ENCODE measurements at regions not wholly inside any gene's neighbourhood (a gene's known extent, or its start where the extent isn't known, plus 50 kb on each side); places are given as distances from the start of the nearest gene placed in this dataset.

DNA sequence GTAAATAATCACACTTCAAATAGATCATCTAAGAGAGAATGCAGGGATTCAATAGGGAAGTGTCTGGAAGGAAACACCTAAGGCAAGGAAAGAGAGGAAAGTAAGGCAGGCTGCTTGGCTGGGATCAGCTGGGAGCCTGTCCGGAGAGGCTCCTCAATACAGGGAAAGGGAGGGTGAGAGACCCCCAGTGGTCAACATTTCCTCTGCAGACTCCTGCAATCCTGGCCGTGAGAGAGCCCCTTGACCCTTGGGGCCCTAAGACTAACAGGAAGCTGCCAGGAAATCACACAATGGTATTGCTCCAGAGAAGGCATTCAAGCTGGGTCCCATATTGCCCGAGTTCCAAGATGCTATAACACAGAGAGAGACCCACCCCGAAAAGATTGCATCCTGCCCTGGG is 549.4 kb downstream of the NYAP2 start:
- no peak for DNase-seq (ENCODE audit: low read depth in 1 of 2, low spot score in 2 of 2)
- H3K27me3 ChIP-seq (replicated peaks), result no peaks in the 10 kb centered on the region
- H3K4me3 ChIP-seq, result no peak overlapping the region
- H3K4me1 ChIP-seq (replicated peaks), result no peaks in the 10 kb centered on the region
- no peaks in the 10 kb centered on the region for H3K36me3 ChIP-seq
- H3K9me3 ChIP-seq (replicated peaks), result 0 out of 2 replicates have a peak, but pooled peaks cover 2% of the 10 kb centered on the region
- no peak overlapping the region for H3K27ac ChIP-seq

DNA sequence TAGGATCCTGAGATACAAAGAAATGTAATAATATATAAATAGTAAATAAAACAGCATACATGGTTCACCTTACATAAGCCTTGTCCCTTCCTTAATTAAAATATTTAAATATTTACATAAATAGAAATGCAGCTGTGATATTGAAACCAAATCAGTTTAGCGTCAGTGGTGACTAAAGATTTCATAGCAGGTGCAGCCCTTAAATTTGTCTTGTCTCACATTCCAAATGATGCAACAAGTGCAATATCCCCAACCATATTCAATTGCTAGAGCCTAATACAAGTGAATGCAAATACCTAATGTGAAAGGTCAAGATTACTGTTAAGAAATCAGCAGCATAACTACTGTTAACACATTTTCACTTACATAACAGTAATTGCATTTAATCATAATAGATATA is 539.5 kb downstream of the NYAP2 start:
- H3K27me3 ChIP-seq (replicated peaks), result no peaks in the 10 kb centered on the region
- no peaks in the 10 kb centered on the region for H3K9me3 ChIP-seq (replicated peaks)
- no peaks in the 10 kb centered on the region for H3K4me1 ChIP-seq (replicated peaks)
- no peak overlapping the region for H3K27ac ChIP-seq
- H3K36me3 ChIP-seq, result no peaks in the 10 kb centered on the region
- no peak overlapping the region for H3K4me3 ChIP-seq
- no peak for DNase-seq (ENCODE audit: low read depth in 1 of 2, low spot score in 2 of 2)

DNA sequence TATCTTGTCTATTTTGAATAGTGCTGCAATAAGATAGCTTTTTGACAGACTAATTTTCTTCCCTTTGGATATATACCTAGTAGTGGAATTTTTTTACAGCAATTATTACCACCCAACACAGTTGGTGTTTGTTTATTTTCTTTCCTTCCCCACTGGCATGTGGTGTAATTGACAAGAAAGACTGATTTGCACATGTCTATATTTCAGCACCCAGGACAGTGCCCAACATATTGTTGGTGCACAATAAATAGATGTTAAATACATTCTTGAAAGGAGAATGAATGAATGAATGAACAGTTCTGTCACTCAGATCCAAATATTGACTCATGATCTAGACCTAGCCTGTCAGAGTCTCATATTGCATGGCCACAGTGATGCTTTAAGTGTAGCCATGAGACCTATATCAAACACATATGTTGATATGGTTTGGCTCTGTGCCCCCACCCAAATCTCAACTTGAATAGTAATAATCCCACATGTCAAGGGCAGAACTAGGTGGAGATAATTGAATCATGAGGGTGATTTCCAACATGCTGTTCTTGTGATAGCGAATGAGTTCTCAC is 538.2 kb downstream of the NYAP2 start:
- H3K4me3 ChIP-seq, result no peak overlapping the region
- no peaks in the 10 kb centered on the region for H3K36me3 ChIP-seq
- H3K4me1 ChIP-seq (replicated peaks), result no peaks in the 10 kb centered on the region
- no peaks in the 10 kb centered on the region for H3K9me3 ChIP-seq (replicated peaks)
- no peak for DNase-seq (ENCODE audit: low read depth in 1 of 2, low spot score in 2 of 2)
- no peaks in the 10 kb centered on the region for H3K27me3 ChIP-seq (replicated peaks)
- H3K27ac ChIP-seq, result no peak overlapping the region

DNA sequence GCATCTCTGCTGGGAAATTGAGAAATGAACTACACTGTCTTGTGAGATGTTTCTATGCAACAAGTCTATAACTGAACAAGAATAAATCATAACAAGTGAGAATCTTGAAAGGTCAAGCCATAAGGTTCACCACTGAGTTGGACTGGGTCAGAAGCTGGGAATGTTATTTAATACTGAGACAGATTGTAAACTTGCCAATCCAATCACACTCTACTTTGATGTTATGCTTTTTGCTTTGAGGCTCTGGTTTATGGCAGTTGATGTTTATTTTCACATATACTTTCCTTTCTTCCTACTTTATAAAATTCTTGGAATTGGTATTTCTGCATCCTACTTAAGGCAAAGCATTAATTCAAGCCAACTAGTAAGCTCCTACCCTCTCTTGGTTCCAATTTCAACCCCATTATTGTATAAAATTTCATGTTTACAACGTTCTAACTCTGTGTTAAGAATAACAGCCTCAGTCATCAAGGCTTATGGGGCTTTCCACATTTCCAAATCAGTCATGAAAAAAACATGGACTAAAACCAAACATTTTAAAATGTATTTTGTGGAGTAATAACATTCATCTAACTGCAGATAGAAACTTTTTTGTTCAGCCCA is 533.4 kb downstream of the NYAP2 start:
- H3K27ac ChIP-seq, result no peak overlapping the region

DNA sequence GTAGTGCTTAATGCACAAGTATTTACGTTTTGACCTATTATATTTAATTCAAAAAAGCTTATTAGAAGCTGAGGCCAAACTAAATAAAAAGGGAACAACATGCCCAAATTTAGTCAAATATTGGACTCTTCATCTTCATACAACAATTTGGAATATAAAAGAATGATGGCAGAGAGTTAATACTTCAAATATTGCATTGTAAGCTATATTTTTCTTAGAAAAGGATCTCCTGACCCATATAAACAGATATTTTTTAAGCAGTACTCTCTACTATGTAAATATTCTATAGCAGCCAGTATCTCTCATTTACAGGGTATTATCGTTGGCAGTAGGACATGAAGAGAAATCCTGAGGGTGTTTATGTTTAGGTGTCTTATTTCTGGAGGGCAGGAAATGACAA is 531.2 kb downstream of the NYAP2 start:
- Histone ChIP-seq H3K4me1 (replicated peaks) (no peaks in the 10 kb centered on the region), H3K4me3 (no peak overlapping the region), H3K27me3 (replicated peaks) (no peaks in the 10 kb centered on the region), H3K36me3 (no peaks in the 10 kb centered on the region), H3K9me3 (replicated peaks) (no peaks in the 10 kb centered on the region), H3K27ac (no peak overlapping the region)
- no peak for DNase-seq (ENCODE audit: low read depth in 1 of 2, low spot score in 2 of 2)

More for the DNA sequence above, 533.4 kb downstream of the NYAP2 start:
- Histone ChIP-seq H3K9me3 (replicated peaks) (no peaks in the 10 kb centered on the region), H3K27me3 (replicated peaks) (no peaks in the 10 kb centered on the region), H3K4me3 (no peak overlapping the region), H3K4me1 (replicated peaks) (no peaks in the 10 kb centered on the region), H3K36me3 (no peaks in the 10 kb centered on the region)
- no peak for DNase-seq (ENCODE audit: low read depth in 1 of 2, low spot score in 2 of 2)

DNA sequence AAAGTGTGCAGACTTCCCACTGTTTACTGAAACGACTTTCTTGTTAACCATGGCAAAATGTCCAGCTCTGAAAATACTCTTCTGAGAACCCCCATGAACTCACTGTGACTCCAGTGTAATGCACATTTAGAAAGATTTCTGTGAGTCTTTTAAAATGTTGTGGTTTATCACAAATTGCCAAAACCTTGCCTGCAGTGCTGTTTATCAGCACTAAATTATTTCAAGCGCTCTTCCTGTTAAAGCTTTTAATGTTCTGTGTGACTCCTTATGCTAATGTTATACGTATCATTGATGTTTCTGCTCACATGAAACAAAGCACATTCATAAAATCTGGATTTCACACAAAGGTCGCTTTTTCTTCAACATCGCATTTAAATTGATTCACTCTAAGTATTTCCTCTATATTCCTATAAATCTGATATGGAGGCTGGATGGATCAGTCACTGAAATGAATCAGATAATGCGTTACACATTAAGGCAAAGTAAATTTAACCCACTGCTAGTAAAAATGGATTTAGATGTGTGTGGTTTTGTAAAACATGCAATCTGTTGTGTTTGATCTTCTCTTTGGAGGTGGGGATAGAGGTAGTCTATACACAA is 521.2 kb downstream of the NYAP2 start:
- Histone ChIP-seq H3K4me3 (no peak overlapping the region), H3K27me3 (replicated peaks) (no peaks in the 10 kb centered on the region), H3K27ac (no peak overlapping the region), H3K4me1 (replicated peaks) (no peaks in the 10 kb centered on the region), H3K9me3 (replicated peaks) (0 out of 2 replicates have a peak, but pooled peaks cover 5% of the 10 kb centered on the region), H3K36me3 (no peaks in the 10 kb centered on the region)
- no peak for DNase-seq (ENCODE audit: low read depth in 1 of 2, low spot score in 2 of 2)

DNA sequence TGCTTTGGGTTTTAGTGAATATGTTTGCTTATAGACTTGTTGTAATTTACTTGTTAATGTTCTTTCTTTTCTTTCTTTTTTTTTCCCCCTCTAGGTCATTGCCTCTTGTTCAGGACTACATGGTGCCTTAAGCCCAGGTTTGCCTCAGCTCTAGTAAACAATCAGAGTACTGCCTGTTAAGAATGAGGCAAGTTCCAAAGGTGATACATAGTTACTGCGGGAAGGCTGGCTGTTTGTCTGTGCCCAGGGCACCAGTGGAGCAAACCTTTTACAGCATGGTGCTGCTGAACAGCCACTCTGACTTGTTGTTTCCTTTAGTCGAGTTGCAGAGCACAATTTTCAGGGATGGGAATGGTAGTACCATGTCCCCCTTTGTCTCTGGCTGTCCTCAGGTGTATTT is 517.2 kb downstream of the NYAP2 start:
- Histone ChIP-seq H3K27ac (no peak overlapping the region), H3K9me3 (replicated peaks) (0 out of 2 replicates have a peak, but pooled peaks cover 5% of the 10 kb centered on the region), H3K36me3 (no peaks in the 10 kb centered on the region), H3K4me1 (replicated peaks) (no peaks in the 10 kb centered on the region), H3K4me3 (no peak overlapping the region), H3K27me3 (replicated peaks) (no peaks in the 10 kb centered on the region)
- no peak for DNase-seq (ENCODE audit: low read depth in 1 of 2, low spot score in 2 of 2)

DNA sequence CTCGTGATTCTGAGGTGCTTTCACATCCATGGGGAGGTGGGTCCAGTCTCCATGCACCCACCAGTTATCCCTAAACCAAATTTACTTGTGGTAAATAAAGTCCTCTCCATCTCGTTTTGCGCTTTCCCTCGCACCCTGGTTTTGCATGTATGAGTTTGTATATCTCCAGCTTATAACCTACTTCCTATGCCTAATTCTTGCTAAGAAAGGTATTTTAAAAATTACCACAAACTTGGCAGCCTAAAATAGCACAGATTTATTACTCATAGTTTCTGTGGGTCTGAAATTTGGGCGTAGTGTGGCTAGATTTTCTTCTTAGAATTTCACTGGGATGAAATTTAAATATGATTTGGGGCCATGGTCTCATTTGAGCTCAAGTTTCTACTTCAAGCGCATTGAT is 511.5 kb downstream of the NYAP2 start:
- no peak for DNase-seq (ENCODE audit: low read depth in 1 of 2, low spot score in 2 of 2)
- no peak overlapping the region for H3K27ac ChIP-seq
- H3K27me3 ChIP-seq (replicated peaks), result no peaks in the 10 kb centered on the region
- H3K4me3 ChIP-seq, result no peak overlapping the region
- H3K36me3 ChIP-seq, result no peaks in the 10 kb centered on the region
- H3K4me1 ChIP-seq (replicated peaks), result no peaks in the 10 kb centered on the region
- H3K9me3 ChIP-seq (replicated peaks), result no peaks in the 10 kb centered on the region

DNA sequence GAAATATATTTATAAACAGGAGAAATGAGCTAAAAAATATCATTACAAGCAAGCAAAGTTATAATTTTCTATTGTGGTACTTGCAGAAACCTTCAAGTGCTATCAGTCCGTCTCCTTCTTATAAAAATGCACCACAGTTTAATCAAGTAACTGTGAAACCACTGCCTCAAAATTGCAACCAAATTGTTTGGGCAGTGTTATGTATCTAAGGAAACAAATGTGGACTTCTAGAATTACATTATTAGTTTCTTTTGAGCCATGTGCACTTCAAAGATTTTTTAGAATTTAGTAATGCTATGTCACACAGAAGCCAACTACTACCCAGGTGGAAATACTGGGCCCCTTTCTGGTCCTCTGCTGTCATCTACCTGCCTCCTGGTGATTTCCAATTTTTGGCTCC is 495.6 kb downstream of the NYAP2 start:
- no peak for DNase-seq (ENCODE audit: low read depth in 1 of 2, low spot score in 2 of 2)
- Histone ChIP-seq H3K4me1 (replicated peaks) (peaks cover 12% of the 10 kb centered on the region), H3K36me3 (no peaks in the 10 kb centered on the region), H3K4me3 (no peak overlapping the region), H3K9me3 (replicated peaks) (no peaks in the 10 kb centered on the region), H3K27me3 (replicated peaks) (no peaks in the 10 kb centered on the region), H3K27ac (peak overlapping the region; percentile 72)

DNA sequence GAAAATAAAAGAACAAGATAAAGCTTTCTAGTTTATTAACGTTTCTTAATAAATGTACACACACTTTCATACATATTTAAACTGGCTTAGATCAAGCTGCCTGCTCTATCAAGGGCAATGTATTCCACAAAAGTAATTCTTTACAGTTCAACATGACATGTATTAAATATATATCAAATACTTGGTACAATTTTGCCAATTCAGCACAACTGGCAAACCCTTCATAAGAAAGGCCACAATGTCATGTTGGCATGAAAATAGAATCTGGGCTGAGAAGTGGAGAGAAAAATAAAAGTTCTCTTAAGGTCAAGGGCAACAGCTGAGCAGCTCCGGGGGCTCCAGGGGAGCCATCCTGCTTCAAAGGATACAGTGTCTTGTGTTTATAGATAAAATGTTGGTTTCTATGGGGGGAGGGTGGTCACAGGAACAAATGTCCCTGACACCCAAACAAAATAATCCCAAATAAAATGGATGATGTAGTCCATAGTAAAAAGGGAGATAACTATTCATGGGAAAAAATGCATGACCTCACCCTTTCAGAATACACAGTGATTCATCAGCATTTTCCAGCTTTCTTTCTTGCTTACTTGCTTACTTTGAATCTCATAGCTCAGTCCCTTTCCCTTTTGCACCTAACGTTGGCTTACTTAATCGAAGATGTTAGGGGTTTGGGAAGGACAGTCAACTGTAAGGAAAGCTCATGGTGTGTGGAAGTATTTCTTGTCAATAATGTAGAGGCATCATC is 494.9 kb downstream of the NYAP2 start:
- Histone ChIP-seq H3K27me3 (replicated peaks) (no peaks in the 10 kb centered on the region), H3K4me3 (no peak overlapping the region), H3K27ac (peak overlapping the region; percentile 72), H3K4me1 (replicated peaks) (peaks cover 15% of the 10 kb centered on the region), H3K36me3 (no peaks in the 10 kb centered on the region), H3K9me3 (replicated peaks) (no peaks in the 10 kb centered on the region)
- DNase-seq (ENCODE audit: low read depth in 1 of 2, low spot score in 2 of 2), result peak in 1 of 2 experiments; percentile 80

DNA sequence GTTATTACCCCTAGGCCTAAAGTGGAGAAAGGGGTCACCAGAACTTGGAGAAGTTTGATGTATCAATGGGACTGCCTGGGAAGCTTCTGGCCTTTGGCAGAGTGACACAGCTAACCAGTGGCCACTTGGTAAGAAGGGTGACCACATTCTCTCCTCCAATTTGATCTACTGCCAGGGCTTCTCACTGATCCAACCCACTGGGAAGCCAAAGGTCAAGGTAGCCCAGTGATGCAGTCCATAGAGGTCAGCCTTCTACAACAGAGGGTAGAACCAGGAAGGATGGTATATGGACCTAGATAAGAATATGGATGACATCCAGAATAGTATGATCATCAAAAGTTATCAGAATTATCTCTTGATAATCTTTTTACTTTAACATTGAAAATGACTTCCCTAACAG is 493.6 kb downstream of the NYAP2 start:
- H3K4me1 ChIP-seq (replicated peaks), result peaks cover 15% of the 10 kb centered on the region
- no peak overlapping the region for H3K4me3 ChIP-seq
- H3K27me3 ChIP-seq (replicated peaks), result no peaks in the 10 kb centered on the region
- H3K27ac ChIP-seq, result no peak overlapping the region
- no peaks in the 10 kb centered on the region for H3K9me3 ChIP-seq (replicated peaks)
- DNase-seq (ENCODE audit: low read depth in 1 of 2, low spot score in 2 of 2), result no peak
- H3K36me3 ChIP-seq, result no peaks in the 10 kb centered on the region

DNA sequence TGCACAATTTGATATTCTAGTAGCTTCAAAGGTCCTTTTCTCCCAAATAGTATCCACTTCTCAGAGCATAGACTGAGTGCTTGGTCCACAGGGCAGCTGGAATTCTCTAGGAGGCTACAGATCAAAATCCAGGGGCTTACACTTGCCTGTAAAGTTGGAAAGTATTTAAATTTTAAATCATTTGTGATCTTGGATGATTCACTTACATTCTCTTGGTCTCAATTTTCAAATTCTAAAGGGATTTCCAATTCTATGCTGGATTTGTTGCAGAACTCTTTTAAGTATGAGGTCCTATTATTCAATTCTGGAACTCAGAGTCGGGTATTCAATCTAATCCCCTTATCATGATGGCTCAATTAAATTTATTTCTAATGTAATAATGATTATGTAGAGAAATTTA is 492.3 kb downstream of the NYAP2 start:
- Histone ChIP-seq H3K4me3 (no peak overlapping the region), H3K27me3 (replicated peaks) (no peaks in the 10 kb centered on the region), H3K36me3 (no peaks in the 10 kb centered on the region), H3K9me3 (replicated peaks) (no peaks in the 10 kb centered on the region), H3K27ac (no peak overlapping the region), H3K4me1 (replicated peaks) (peaks cover 15% of the 10 kb centered on the region)
- DNase-seq (ENCODE audit: low read depth in 1 of 2, low spot score in 2 of 2), result no peak

DNA sequence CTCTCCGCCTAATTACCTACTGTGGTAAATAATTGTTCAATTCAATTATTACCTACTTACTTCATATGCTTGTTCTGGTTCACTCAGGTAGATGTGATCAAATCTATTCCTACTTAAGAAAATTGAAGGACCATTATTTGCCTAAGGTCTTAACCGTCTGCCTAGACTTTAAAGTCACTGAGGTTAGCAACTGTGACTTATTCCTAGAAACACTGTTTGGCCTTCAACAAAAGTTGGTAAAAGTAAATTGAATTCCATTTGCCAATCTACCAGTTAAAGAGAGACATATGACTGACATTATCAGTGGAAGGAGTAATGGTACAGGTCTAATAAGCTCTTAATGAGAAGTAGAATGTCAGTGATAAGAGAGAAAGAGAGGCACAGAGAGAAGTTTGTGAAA is 491.5 kb downstream of the NYAP2 start:
- Histone ChIP-seq H3K4me3 (no peak overlapping the region), H3K9me3 (replicated peaks) (no peaks in the 10 kb centered on the region), H3K27me3 (replicated peaks) (no peaks in the 10 kb centered on the region), H3K4me1 (replicated peaks) (peaks cover 15% of the 10 kb centered on the region), H3K36me3 (no peaks in the 10 kb centered on the region), H3K27ac (no peak overlapping the region)
- no peak for DNase-seq (ENCODE audit: low read depth in 1 of 2, low spot score in 2 of 2)

DNA sequence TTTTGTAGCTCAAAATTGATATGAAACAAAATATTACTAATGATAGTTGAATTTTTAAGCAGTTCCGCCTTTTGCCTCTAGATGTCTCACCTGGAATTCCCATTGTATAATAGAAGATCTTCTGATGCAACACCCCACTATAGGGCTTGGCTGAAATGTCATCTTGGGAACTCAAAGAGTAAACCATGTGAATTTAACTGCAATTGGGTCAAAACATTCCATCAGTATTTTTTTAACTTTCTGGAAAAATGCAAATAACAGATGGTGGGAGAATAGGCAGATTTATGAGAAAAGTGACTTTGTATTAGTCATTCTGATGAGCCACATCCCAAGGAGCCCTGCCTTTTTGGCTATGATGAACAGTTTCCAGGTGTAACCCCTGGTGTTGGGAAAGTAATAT is 489.9 kb downstream of the NYAP2 start:
- Histone ChIP-seq H3K27me3 (replicated peaks) (no peaks in the 10 kb centered on the region), H3K9me3 (replicated peaks) (no peaks in the 10 kb centered on the region), H3K27ac (0 out of 2 replicates have a peak overlapping the region, but pooled peaks have one; percentile 9), H3K4me3 (no peak overlapping the region), H3K4me1 (replicated peaks) (peaks cover 8% of the 10 kb centered on the region), H3K36me3 (no peaks in the 10 kb centered on the region)
- peak in 1 of 2 experiments; percentile 61 for DNase-seq (ENCODE audit: low read depth in 1 of 2, low spot score in 2 of 2)

All from SJSA1 (cell line).